IMR-90 (cell line): ENCODE measurements at regions not wholly inside any gene's neighbourhood (a gene's known extent, or its start where the extent isn't known, plus 50 kb on each side); places are given as distances from the start of the nearest gene placed in this dataset.

ENCODE experiments used
- BHLHE40 ChIP-seq: fragments of 150-350 bp; IDR thresholded peaks from 2 replicates; pipeline ENCODE4 v1.6.1; 2016; ENCODE audit warnings: mild to moderate bottlenecking, low read depth, low read length
- CEBPB ChIP-seq: IDR thresholded peaks from 2 replicates; pipeline ENCODE4 v1.6.1; 2012; ENCODE audit warnings: low read depth, low read length, improper control_type of control experiment
- CHD1 ChIP-seq: IDR thresholded peaks from 2 replicates; pipeline ENCODE4 v1.6.1; 2012; ENCODE audit warnings: low read depth, low read length, improper control_type of control experiment
- FOS ChIP-seq: fragments of 150-350 bp; IDR thresholded peaks from 2 replicates; pipeline ENCODE4 v1.6.1; 2016; ENCODE audit warnings: low read depth, low read length
- MXI1 ChIP-seq: IDR thresholded peaks from 2 replicates; pipeline ENCODE4 v1.6.1; 2012; ENCODE audit warnings: low read depth, mild to moderate bottlenecking, low read length, moderate library complexity, borderline replicate concordance
- NFE2L2 ChIP-seq: fragments of 150-350 bp; IDR thresholded peaks from 2 replicates; pipeline ENCODE4 v1.6.1; 2016; ENCODE audit warnings: low read depth, mild to moderate bottlenecking, low read length
- POLR2A ChIP-seq: IDR thresholded peaks from 2 replicates; pipeline ENCODE4 v1.6.1; 2012; ENCODE audit warnings: mild to moderate bottlenecking, low read depth, low read length
- RAD21 ChIP-seq: IDR thresholded peaks from 2 replicates; pipeline ENCODE4 v1.6.1; 2012; ENCODE audit warnings: low read length, improper control_type of control experiment
- RFX5 ChIP-seq: IDR thresholded peaks from 2 replicates; pipeline ENCODE4 v1.8.0; 2012; ENCODE audit warnings: low read depth, mild to moderate bottlenecking, low read length, moderate library complexity
- SMC3 ChIP-seq: fragments of 150-350 bp; IDR thresholded peaks from 2 replicates; pipeline ENCODE4 v1.6.1; 2016; ENCODE audit warnings: low read depth, mild to moderate bottlenecking, antibody characterized with exemption, low read length, moderate library complexity
- TF ChIP-seq, protein P1 (sequence below): conservative IDR thresholded peaks from 2 replicates; pipeline ENCODE4 v1.5.1; 2012; ENCODE audit warnings: mild to moderate bottlenecking, low read depth, low read length, improper control_type of control experiment

DNA sequence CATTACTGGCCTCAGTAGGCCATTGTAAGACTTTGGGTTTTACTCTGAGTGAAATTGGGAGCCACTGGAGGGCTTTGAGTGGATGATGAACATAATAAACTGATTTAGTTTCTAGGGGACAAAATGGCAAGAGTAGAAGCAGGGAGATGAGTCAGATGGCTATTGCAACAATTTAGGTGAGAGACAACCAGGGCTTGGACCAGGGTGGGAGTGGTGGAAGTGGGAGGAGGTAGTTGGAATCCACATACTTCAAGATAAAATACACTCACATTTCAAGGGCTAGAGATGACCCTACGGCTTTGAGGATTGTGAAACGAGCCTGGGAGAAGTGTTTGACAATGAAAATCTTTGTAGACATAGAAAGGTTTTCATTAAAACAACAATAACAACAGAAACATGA, 136.3 kb downstream of the ACTBL2 start:
- TF ChIP-seq, protein P1, sequence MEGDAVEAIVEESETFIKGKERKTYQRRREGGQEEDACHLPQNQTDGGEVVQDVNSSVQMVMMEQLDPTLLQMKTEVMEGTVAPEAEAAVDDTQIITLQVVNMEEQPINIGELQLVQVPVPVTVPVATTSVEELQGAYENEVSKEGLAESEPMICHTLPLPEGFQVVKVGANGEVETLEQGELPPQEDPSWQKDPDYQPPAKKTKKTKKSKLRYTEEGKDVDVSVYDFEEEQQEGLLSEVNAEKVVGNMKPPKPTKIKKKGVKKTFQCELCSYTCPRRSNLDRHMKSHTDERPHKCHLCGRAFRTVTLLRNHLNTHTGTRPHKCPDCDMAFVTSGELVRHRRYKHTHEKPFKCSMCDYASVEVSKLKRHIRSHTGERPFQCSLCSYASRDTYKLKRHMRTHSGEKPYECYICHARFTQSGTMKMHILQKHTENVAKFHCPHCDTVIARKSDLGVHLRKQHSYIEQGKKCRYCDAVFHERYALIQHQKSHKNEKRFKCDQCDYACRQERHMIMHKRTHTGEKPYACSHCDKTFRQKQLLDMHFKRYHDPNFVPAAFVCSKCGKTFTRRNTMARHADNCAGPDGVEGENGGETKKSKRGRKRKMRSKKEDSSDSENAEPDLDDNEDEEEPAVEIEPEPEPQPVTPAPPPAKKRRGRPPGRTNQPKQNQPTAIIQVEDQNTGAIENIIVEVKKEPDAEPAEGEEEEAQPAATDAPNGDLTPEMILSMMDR: no peak
- TF ChIP-seq CHD1 (no peak), MXI1 (no peak), POLR2A (no peak), FOS (no peak), RAD21 (no peak), RFX5 (no peak), NFE2L2 (no peak), BHLHE40 (no peak), CEBPB (peak; percentile 45), SMC3 (no peak)
